Bronchial epithelial cell (primary cell): ENCODE measurements at regions not wholly inside any gene's neighbourhood (a gene's known extent, or its start where the extent isn't known, plus 50 kb on each side); places are given as distances from the start of the nearest gene placed in this dataset.

Experiments
- DNase-seq: peaks from one replicate; pipeline ENCODE4 v3.0.0-alpha.2; 2010; ENCODE audit warnings: low read depth
- FAIRE-seq: peaks from 2 replicates; lab custom pipeline; 2011; peaks lifted over from hg19 to GRCh38; lab: Jason Lieb, UNC
- H3K27me3 ChIP-seq: 2 replicates; pipeline ENCODE4 v1.5.1; 2011; ENCODE audit warnings: low read length; ENCODE audit not compliant: control insufficient read depth, insufficient read depth
- H3K36me3 ChIP-seq: 2 replicates; pipeline ENCODE4 v1.5.1; 2011; ENCODE audit warnings: low read length; ENCODE audit not compliant: control insufficient read depth, insufficient read depth
- H3K4me3 ChIP-seq: 2 replicates; pipeline ENCODE4 v1.5.1; 2011; ENCODE audit warnings: mild to moderate bottlenecking, low read depth, low read length, control low read depth
- CTCF ChIP-seq: IDR thresholded peaks from 2 replicates; pipeline ENCODE4 v1.5.1; 2011; ENCODE audit warnings: mild to moderate bottlenecking, moderate library complexity, low read length, control low read depth, inconsistent platforms; ENCODE audit not compliant: insufficient read depth, severe bottlenecking

- DNase-seq (no peak), FAIRE-seq (no peak)
- no peaks in the 10 kb centered on the region for H3K27me3 ChIP-seq
- no peak for TF ChIP-seq CTCF
- H3K4me3 ChIP-seq: no peak overlapping the region
- H3K36me3 ChIP-seq: no peaks in the 10 kb centered on the region
Observed at GRCh38 chr3:118597184-118597583, 437.5 kb downstream of the IGSF11 start.

DNA sequence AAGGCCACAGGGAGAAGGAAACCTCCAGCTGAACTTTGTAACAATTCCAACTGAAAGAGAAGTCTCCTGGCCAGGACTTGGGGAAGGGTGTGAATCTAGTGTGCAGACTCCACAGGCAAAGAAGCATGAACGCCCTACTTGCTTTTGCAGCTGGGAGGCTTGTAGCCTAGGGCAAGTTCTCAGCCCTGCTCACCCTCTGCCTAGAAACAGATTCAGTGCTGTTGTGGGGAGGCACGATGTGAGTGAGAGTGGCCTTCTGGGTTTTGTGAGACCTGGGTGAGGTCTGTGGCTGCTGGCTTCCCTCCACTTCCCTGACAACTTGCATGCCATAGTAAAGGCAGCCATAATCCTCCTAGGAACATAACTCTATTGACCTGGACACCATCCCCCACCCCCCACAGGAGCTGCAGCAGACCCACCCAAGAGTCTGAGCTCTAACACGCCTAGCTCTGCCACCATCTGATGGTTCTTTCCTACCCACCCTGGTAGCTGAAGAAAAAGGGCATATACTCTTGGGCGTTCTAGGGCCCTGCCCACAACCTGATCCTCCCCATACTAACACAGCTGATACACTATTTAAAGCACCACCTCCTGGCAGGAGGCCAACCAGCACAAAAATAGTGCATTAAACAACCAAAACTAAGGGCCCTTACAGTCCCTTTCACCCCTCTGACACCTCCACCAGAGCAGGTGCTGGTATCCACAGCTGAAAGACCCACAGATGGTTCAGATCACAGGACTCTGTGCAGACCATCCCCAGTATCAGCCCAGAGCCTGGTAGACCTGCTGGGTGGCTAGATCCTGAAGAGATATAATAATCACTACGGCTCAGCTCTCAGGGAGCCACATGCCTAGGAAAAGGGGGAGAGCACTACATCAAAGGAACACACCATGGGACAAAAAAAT, 426.5 kb downstream of the IGSF11 start:
- DNase-seq: no peak
- no peak for TF ChIP-seq CTCF
- H3K36me3 ChIP-seq: no peaks in the 10 kb centered on the region
- H3K27me3 ChIP-seq: no peaks in the 10 kb centered on the region
- peak; percentile 77 for FAIRE-seq
- no peak overlapping the region for H3K4me3 ChIP-seq

DNA sequence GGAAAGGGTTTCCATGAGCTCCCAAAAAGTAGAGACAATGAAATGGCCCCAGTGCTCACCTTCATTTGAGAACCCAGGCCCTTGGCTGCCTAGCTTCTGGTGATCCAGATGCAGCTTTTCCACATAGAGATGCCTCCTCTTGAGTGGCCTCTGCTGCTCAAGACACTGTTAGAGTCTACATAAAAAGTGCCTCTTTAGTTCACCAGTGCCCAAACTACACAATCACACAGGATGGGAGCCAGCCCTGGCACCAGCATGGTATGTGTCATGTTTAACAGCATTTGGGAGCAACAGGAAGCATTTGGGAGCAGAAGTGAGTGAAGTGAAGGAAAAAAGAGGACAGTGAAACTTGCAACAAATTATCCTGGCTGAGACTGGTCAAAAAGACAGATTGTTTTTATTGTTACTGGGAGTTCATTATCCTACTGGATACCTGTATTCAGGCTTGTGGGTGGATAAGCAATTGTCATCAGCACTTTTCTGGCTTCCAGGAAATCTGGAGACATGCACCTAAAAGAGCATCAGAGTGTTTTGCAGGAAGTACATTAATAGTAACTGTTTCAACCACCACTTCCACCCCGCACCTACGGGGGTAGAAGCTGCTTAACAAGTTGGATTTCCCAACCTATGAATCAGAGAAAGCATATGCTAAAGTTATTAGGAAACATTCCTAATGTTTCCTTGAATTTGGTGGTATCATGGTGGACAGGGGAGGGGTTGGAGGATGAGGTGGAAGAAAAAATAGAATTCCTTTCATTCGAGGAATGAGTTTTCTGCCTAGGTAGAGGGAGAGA, 416.2 kb downstream of the IGSF11 start:
- FAIRE-seq (no peak), DNase-seq (peak; percentile 86)
- H3K27me3 ChIP-seq: no peaks in the 10 kb centered on the region
- no peak overlapping the region for H3K4me3 ChIP-seq
- no peaks in the 10 kb centered on the region for H3K36me3 ChIP-seq
- TF ChIP-seq CTCF: no peak

GRCh38 chr3:118626453-118626852, 408.2 kb downstream of the IGSF11 start:
- DNase-seq: no peak
- no peak overlapping the region for H3K4me3 ChIP-seq
- no peak for FAIRE-seq
- no peaks in the 10 kb centered on the region for H3K27me3 ChIP-seq
- no peak for TF ChIP-seq CTCF
- no peaks in the 10 kb centered on the region for H3K36me3 ChIP-seq

DNA sequence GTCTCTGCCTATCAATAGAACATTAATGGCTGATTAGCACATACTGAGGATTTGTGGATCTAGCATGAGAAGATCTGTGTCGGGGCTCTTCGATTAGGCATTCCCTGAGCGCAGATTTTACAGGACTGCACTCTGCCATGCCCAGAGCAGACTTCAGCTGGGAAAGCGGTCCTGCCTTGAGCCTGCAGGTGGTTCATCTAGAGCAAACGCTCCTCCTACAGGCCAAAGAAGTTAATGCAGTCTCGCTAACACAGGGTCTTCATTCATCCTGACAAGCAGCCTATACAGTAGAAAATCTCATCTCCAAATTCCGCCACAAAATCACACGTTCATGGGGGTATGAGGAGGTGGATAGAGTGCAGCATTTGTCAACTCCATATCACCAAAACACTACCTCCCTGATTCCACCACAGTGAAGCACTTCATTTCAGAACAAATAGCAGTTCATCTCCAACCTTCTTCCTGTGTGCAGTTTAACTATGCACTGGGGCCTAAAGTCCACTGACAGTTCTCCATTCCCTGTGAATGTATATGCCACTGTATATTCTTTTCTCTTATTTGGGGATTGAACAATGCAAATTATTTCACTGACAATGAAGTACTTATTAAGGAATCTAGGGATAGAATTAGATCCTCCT, 405.8 kb downstream of the IGSF11 start:
- no peaks in the 10 kb centered on the region for H3K36me3 ChIP-seq
- DNase-seq (peak; percentile 77), FAIRE-seq (peak; percentile 95)
- TF ChIP-seq CTCF: peak; percentile 98
- H3K4me3 ChIP-seq: no peak overlapping the region
- no peaks in the 10 kb centered on the region for H3K27me3 ChIP-seq
